WTC11 (cell line): ENCODE measurements at regions not wholly inside any gene's neighbourhood (a gene's known extent, or its start where the extent isn't known, plus 50 kb on each side); places are given as distances from the start of the nearest gene placed in this dataset.

Experiments used
- ATAC-seq: fragments of 200-7000 bp; cut with Tn5 transposase; 2 replicates; pipeline ENCODE4 v1.10.0; 2021; ENCODE audit warnings: mild to moderate bottlenecking, moderate library complexity
- CTCF ChIA-PET: fragments of 300-600 bp; sonication (Branson Sonifier 250); formaldehyde crosslinking; loops from one replicate; lab custom pipeline; 2021; ENCODE audit warnings: antibody characterized with exemption; lab: Charles Lee
- POLR2A ChIA-PET: fragments of 350-600 bp; sonication (Branson Sonifier 250); formaldehyde crosslinking; loops from one replicate; lab custom pipeline; 2021; ENCODE audit warnings: antibody characterized with exemption; lab: Charles Lee
- DNase-seq: peaks from one replicate; pipeline ENCODE4 v3.0.0; 2021; ENCODE audit warnings: low spot score
- H3K27ac Mint-ChIP-seq: 2 replicates; pipeline ENCODE4 v1.8.0; 2021; ENCODE audit warnings: mixed read lengths
- H3K27me3 Mint-ChIP-seq: 2 replicates; pipeline ENCODE4 v1.8.0; 2021; ENCODE audit warnings: low read depth, mild to moderate bottlenecking, moderate library complexity, mixed read lengths
- H3K36me3 Mint-ChIP-seq: 2 replicates; pipeline ENCODE4 v1.8.0; 2021; ENCODE audit warnings: mixed read lengths
- H3K4me1 Mint-ChIP-seq: 2 replicates; pipeline ENCODE4 v1.8.0; 2022; ENCODE audit warnings: mixed read lengths
- H3K4me3 Mint-ChIP-seq: 2 replicates; pipeline ENCODE4 v1.8.0; 2021; ENCODE audit warnings: mild to moderate bottlenecking, moderate library complexity, mixed read lengths
- H3K9me3 Mint-ChIP-seq: 2 replicates; pipeline ENCODE4 v1.8.0; 2021; ENCODE audit warnings: mixed read lengths
- E2F4 ChIP-seq: sonication (generic); formaldehyde crosslinking; IDR thresholded peaks from 2 replicates; pipeline ENCODE4 v1.8.1; 2022; ENCODE audit warnings: low read depth, mild to moderate bottlenecking, moderate library complexity, missing genetic modification reagents, borderline replicate concordance
- E2F5 ChIP-seq: sonication (generic); formaldehyde crosslinking; IDR thresholded peaks from 2 replicates; pipeline ENCODE4 v1.8.1; 2022; ENCODE audit warnings: mild to moderate bottlenecking, moderate library complexity, missing genetic modification reagents
- GABPB1 ChIP-seq: sonication (generic); formaldehyde crosslinking; IDR thresholded peaks from 2 replicates; pipeline ENCODE4 v1.8.1; 2023; ENCODE audit warnings: mild to moderate bottlenecking, missing genetic modification reagents
- JAZF1 ChIP-seq: fragments of 250-450 bp; sonication (Bioruptor Pico); IDR thresholded peaks from 2 replicates; pipeline ENCODE4 v1.9.0; 2021; ENCODE audit warnings: moderate library complexity, mild to moderate bottlenecking, inconsistent platforms
- KAT7 ChIP-seq: sonication (generic); formaldehyde crosslinking; IDR thresholded peaks from 2 replicates; pipeline ENCODE4 v1.8.1; 2023; ENCODE audit warnings: missing genetic modification reagents, mild to moderate bottlenecking, borderline replicate concordance
- NR2C2 ChIP-seq: sonication (generic); formaldehyde crosslinking; IDR thresholded peaks from 2 replicates; pipeline ENCODE4 v1.8.0; 2022; ENCODE audit warnings: mild to moderate bottlenecking, missing genetic modification reagents
- OVOL2 ChIP-seq: fragments of 250-450 bp; sonication (Bioruptor Pico); IDR thresholded peaks from 2 replicates; pipeline ENCODE4 v1.9.0; 2021; ENCODE audit warnings: mild to moderate bottlenecking, borderline replicate concordance
- PREB ChIP-seq: sonication (generic); formaldehyde crosslinking; IDR thresholded peaks from 2 replicates; pipeline ENCODE4 v1.8.1; 2022; ENCODE audit warnings: mild to moderate bottlenecking, missing genetic modification reagents, moderate library complexity, borderline replicate concordance
- SMAD3 ChIP-seq: sonication (generic); formaldehyde crosslinking; IDR thresholded peaks from 2 replicates; pipeline ENCODE4 v1.8.0; 2022; ENCODE audit warnings: missing genetic modification reagents, mild to moderate bottlenecking, borderline replicate concordance
- TP53 ChIP-seq: sonication (generic); formaldehyde crosslinking; IDR thresholded peaks from 2 replicates; pipeline ENCODE4 v1.8.1; 2023; ENCODE audit warnings: mild to moderate bottlenecking, missing genetic modification reagents
- ZNF396 ChIP-seq: fragments of 250-450 bp; sonication (Bioruptor Pico); IDR thresholded peaks from 2 replicates; pipeline ENCODE4 v1.8.0; 2021; ENCODE audit warnings: mild to moderate bottlenecking, moderate library complexity, borderline replicate concordance
- ZNF671 ChIP-seq: fragments of 250-450 bp; sonication (Bioruptor Pico); IDR thresholded peaks from 2 replicates; pipeline ENCODE4 v1.8.0; 2021; ENCODE audit warnings: mild to moderate bottlenecking
- ZSCAN18 ChIP-seq: fragments of 250-450 bp; sonication (Bioruptor Pico); IDR thresholded peaks from 2 replicates; pipeline ENCODE4 v2.1.2; 2022; ENCODE audit warnings: mild to moderate bottlenecking, moderate library complexity
- TF ChIP-seq, protein P1 (sequence below): sonication (generic); formaldehyde crosslinking; IDR thresholded peaks from 2 replicates; pipeline ENCODE4 v1.8.0; 2022; ENCODE audit warnings: mild to moderate bottlenecking, missing genetic modification reagents
- TF ChIP-seq, protein P2 (sequence below): sonication (generic); formaldehyde crosslinking; IDR thresholded peaks from 2 replicates; pipeline ENCODE4 v1.8.0; 2023; ENCODE audit warnings: mild to moderate bottlenecking, missing genetic modification reagents
- TF ChIP-seq, protein P3 (sequence below): sonication (generic); formaldehyde crosslinking; IDR thresholded peaks from 2 replicates; pipeline ENCODE4 v1.8.1; 2023; ENCODE audit warnings: mild to moderate bottlenecking, missing genetic modification reagents, borderline replicate concordance
- TF ChIP-seq, protein P4 (sequence below): sonication (generic); formaldehyde crosslinking; IDR thresholded peaks from 2 replicates; pipeline ENCODE4 v1.8.0; 2022; ENCODE audit warnings: mild to moderate bottlenecking, missing genetic modification reagents

GRCh38 chr2:53130441-53130943 lies 637.1 kb upstream of the CHAC2 start:
- POLR2A ChIA-PET: no interaction called here
- Mint-ChIP-seq H3K4me1 (peaks cover 34% of the 10 kb centered on the region), H3K4me3 (no peak overlapping the region), H3K36me3 (no peaks in the 10 kb centered on the region), H3K9me3 (peaks cover 3% of the 10 kb centered on the region; the same call in 1 of the 2 replicates), H3K27me3 (no peaks in the 10 kb centered on the region; the same call in 1 of the 2 replicates), H3K27ac (no peak overlapping the region)
- TF ChIP-seq, protein P1, sequence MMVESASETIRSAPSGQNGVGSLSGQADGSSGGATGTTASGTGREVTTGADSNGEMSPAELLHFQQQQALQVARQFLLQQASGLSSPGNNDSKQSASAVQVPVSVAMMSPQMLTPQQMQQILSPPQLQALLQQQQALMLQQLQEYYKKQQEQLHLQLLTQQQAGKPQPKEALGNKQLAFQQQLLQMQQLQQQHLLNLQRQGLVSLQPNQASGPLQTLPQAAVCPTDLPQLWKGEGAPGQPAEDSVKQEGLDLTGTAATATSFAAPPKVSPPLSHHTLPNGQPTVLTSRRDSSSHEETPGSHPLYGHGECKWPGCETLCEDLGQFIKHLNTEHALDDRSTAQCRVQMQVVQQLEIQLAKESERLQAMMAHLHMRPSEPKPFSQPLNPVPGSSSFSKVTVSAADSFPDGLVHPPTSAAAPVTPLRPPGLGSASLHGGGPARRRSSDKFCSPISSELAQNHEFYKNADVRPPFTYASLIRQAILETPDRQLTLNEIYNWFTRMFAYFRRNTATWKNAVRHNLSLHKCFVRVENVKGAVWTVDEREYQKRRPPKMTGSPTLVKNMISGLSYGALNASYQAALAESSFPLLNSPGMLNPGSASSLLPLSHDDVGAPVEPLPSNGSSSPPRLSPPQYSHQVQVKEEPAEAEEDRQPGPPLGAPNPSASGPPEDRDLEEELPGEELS (CRISPR knock-in tag): no peak
- TF ChIP-seq ZNF396 (no peak), GABPB1 (CRISPR knock-in tag) (no peak), TP53 (no peak), OVOL2 (CRISPR knock-in tag) (no peak), E2F4 (CRISPR knock-in tag) (no peak), SMAD3 (CRISPR knock-in tag) (no peak), PREB (no peak)
- TF ChIP-seq, protein P2, sequence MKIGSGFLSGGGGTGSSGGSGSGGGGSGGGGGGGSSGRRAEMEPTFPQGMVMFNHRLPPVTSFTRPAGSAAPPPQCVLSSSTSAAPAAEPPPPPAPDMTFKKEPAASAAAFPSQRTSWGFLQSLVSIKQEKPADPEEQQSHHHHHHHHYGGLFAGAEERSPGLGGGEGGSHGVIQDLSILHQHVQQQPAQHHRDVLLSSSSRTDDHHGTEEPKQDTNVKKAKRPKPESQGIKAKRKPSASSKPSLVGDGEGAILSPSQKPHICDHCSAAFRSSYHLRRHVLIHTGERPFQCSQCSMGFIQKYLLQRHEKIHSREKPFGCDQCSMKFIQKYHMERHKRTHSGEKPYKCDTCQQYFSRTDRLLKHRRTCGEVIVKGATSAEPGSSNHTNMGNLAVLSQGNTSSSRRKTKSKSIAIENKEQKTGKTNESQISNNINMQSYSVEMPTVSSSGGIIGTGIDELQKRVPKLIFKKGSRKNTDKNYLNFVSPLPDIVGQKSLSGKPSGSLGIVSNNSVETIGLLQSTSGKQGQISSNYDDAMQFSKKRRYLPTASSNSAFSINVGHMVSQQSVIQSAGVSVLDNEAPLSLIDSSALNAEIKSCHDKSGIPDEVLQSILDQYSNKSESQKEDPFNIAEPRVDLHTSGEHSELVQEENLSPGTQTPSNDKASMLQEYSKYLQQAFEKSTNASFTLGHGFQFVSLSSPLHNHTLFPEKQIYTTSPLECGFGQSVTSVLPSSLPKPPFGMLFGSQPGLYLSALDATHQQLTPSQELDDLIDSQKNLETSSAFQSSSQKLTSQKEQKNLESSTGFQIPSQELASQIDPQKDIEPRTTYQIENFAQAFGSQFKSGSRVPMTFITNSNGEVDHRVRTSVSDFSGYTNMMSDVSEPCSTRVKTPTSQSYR (CRISPR knock-in tag): no peak
- TF ChIP-seq, protein P3, sequence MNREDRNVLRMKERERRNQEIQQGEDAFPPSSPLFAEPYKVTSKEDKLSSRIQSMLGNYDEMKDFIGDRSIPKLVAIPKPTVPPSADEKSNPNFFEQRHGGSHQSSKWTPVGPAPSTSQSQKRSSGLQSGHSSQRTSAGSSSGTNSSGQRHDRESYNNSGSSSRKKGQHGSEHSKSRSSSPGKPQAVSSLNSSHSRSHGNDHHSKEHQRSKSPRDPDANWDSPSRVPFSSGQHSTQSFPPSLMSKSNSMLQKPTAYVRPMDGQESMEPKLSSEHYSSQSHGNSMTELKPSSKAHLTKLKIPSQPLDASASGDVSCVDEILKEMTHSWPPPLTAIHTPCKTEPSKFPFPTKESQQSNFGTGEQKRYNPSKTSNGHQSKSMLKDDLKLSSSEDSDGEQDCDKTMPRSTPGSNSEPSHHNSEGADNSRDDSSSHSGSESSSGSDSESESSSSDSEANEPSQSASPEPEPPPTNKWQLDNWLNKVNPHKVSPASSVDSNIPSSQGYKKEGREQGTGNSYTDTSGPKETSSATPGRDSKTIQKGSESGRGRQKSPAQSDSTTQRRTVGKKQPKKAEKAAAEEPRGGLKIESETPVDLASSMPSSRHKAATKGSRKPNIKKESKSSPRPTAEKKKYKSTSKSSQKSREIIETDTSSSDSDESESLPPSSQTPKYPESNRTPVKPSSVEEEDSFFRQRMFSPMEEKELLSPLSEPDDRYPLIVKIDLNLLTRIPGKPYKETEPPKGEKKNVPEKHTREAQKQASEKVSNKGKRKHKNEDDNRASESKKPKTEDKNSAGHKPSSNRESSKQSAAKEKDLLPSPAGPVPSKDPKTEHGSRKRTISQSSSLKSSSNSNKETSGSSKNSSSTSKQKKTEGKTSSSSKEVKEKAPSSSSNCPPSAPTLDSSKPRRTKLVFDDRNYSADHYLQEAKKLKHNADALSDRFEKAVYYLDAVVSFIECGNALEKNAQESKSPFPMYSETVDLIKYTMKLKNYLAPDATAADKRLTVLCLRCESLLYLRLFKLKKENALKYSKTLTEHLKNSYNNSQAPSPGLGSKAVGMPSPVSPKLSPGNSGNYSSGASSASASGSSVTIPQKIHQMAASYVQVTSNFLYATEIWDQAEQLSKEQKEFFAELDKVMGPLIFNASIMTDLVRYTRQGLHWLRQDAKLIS (CRISPR knock-in tag): no peak
- TF ChIP-seq, protein P4, sequence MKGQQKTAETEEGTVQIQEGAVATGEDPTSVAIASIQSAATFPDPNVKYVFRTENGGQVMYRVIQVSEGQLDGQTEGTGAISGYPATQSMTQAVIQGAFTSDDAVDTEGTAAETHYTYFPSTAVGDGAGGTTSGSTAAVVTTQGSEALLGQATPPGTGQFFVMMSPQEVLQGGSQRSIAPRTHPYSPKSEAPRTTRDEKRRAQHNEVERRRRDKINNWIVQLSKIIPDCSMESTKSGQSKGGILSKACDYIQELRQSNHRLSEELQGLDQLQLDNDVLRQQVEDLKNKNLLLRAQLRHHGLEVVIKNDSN (CRISPR knock-in tag): no peak
- ATAC-seq: no peak
- CTCF ChIA-PET: no interaction called here
- DNase-seq: no peak

GRCh38 chr2:53129851-53130250 lies 637.8 kb upstream of the CHAC2 start:
- ATAC-seq (no peak), DNase-seq (no peak)
- Mint-ChIP-seq H3K4me1 (peaks cover 28% of the 10 kb centered on the region), H3K27ac (no peak overlapping the region), H3K4me3 (no peak overlapping the region), H3K9me3 (peaks cover 3% of the 10 kb centered on the region; the same call in 1 of the 2 replicates), H3K36me3 (no peaks in the 10 kb centered on the region), H3K27me3 (no peaks in the 10 kb centered on the region)
- ChIA-PET CTCF (no interaction called here), POLR2A (no interaction called here)
- no peak for TF ChIP-seq NR2C2
- TF ChIP-seq, protein P2 (CRISPR knock-in tag): no peak
- TF ChIP-seq E2F5 (CRISPR knock-in tag): no peak
- TF ChIP-seq JAZF1 (CRISPR knock-in tag): no peak
- TF ChIP-seq KAT7: no peak
- no peak for TF ChIP-seq ZSCAN18 (CRISPR knock-in tag)
- TF ChIP-seq ZNF671 (CRISPR knock-in tag): no peak
